GM12875 (cell line): ENCODE measurements at regions not wholly inside any gene's neighbourhood (a gene's known extent, or its start where the extent isn't known, plus 50 kb on each side); places are given as distances from the start of the nearest gene placed in this dataset.

Source experiments
- H3K4me3 ChIP-seq: one replicate; pipeline ENCODE4 v1.5.1; 2011; ENCODE audit warnings: low read depth, low read length, control low read depth
- CTCF ChIP-seq: IDR thresholded peaks from 2 replicates; pipeline ENCODE4 v1.5.1; 2011; ENCODE audit warnings: low read depth, mild to moderate bottlenecking, control low read depth, inconsistent platforms, low read length, moderate library complexity, borderline replicate concordance; ENCODE audit not compliant: insufficient read depth

DNA sequence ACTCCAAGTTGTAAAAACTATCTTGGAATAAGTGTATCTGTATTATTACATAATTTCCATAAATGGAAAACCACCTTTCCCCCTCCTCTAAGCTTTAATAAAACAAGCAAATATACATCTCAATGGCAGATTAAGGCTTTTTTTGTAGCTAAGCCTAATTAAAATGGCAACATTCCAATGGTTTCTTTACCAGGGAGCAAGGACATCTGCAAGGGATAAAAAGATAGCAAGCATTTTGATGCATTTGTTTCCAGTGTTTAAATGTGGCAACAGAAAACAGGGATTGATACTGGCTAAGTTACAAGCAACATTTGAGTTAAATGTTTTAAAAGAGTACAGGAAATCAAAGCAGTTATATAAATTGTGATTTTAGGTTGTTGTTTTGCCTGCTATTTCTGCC, 1012.7 kb downstream of the ADGRL2 start:
- H3K4me3 ChIP-seq, result no peak overlapping the region
- TF ChIP-seq CTCF, result no peak

GRCh38 chr1:82810601-82811000, 1009.9 kb downstream of the ADGRL2 start:
- H3K4me3 ChIP-seq, result no peak overlapping the region
- no peak for TF ChIP-seq CTCF

GRCh38 chr1:82807563-82807962, 1006.8 kb downstream of the ADGRL2 start:
- H3K4me3 ChIP-seq, result no peak overlapping the region
- TF ChIP-seq CTCF, result no peak

GRCh38 chr1:82806133-82806532, 1005.4 kb downstream of the ADGRL2 start:
- no peak overlapping the region for H3K4me3 ChIP-seq
- TF ChIP-seq CTCF, result no peak

- TF ChIP-seq CTCF, result no peak
- no peak overlapping the region for H3K4me3 ChIP-seq
Observed at GRCh38 chr1:82801176-82801575, 1000.4 kb downstream of the ADGRL2 start.

GRCh38 chr1:82800721-82801120, 1000.0 kb downstream of the ADGRL2 start:
- TF ChIP-seq CTCF, result no peak
- no peak overlapping the region for H3K4me3 ChIP-seq

DNA sequence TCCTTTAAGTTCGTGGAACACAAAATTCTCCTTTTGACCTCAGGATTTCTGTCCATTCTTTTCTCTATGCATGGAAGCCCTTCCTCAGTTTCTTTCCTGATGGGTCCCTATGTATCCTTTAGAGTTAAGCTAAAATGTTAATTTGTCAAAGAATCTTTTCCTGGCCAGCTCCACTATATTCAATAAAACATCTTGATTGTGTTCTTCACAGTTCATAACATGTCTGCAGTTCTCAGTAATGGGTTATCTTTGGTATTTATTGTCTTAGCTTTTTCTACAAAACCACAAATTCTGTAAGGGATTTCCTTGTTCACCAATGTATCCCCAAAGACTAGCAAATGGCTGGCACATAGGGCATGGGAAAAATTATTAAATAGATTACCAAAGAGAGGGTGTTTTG, 998.5 kb downstream of the ADGRL2 start:
- H3K4me3 ChIP-seq, result no peak overlapping the region
- no peak for TF ChIP-seq CTCF
